ENCODE measurements at regions not wholly inside any gene's neighbourhood (a gene's known extent, or its start where the extent isn't known, plus 50 kb on each side); places are given as distances from the start of the nearest gene placed in this dataset.

GRCh38 chr12:58393152-58393551 lies 451.8 kb downstream of the ATP23 start:
- no peak overlapping the region for H3K9ac ChIP-seq (ENCODE audit: low read depth, low read length)
- no peak overlapping the region for H3K27ac ChIP-seq (ENCODE audit: insufficient read depth, low read length)
- H3K18ac ChIP-seq (ENCODE audit: low read depth, low read length): no peak overlapping the region
- no peak overlapping the region for H3K14ac ChIP-seq (replicated peaks; ENCODE audit: low read depth, low read length)
- H3K56ac ChIP-seq (ENCODE audit: extremely low read depth, insufficient read depth, low read length): no peak overlapping the region
- H3K4me3 ChIP-seq (ENCODE audit: insufficient read depth, low read depth, low read length): no peak overlapping the region
- DNase-seq (peak; percentile 52), ATAC-seq (ENCODE audit: low read depth) (peak; percentile 78)
- H3K27me3 ChIP-seq (ENCODE audit: control insufficient read depth, insufficient read depth, low read length): no peaks in the 10 kb centered on the region
- no peak overlapping the region for H4K5ac ChIP-seq (ENCODE audit: low read depth, low read length)
- CTCF ChIA-PET: no interaction called here
- no peak overlapping the region for H4K91ac ChIP-seq (ENCODE audit: insufficient read depth, low read depth, low read length)
- H2BK120ac ChIP-seq (ENCODE audit: low read depth, low read length): no peak overlapping the region
- H3K4me2 ChIP-seq (ENCODE audit: low read depth, low read length): no peak overlapping the region
- no peak overlapping the region for H2AK5ac ChIP-seq (ENCODE audit: low read depth, low read length)
- BruUV-seq (replicated peaks): no TSS peak
- no peak overlapping the region for H2AK9ac ChIP-seq (replicated peaks; ENCODE audit: low read depth, low read length, poor library complexity)
- no peaks in the 10 kb centered on the region for H3K36me3 ChIP-seq (ENCODE audit: control insufficient read depth, insufficient read depth, low read length)
- POLR2A ChIA-PET (ENCODE audit: unreplicated experiment): no interaction called here
- H3K4me1 ChIP-seq (ENCODE audit: control insufficient read depth, insufficient read depth, low read length): no peaks in the 10 kb centered on the region; the same call in 1 of the 2 replicates
- in situ Hi-C loops (cut with MboI; ENCODE audit: low sequenced_read_pairs): no loop called here
- no peak overlapping the region for H2AFZ ChIP-seq (replicated peaks; ENCODE audit: low read length, poor library complexity)
- no peaks in the 10 kb centered on the region for H3K9me3 ChIP-seq (ENCODE audit: control insufficient read depth, insufficient read depth, low read length)
- intact Hi-C loops (cut with micrococcal nuclease): no loop called here
- WGBS, 2 experiments (ENCODE audit: extremely low coverage in 2 of 2, insufficient read length in 1 of 2): no CpG with 5 or more reads among the region's 3 CpGs
- H2BK15ac ChIP-seq (ENCODE audit: low read depth, low read length): no peak overlapping the region
- no peak overlapping the region for H3K23ac ChIP-seq (ENCODE audit: low read depth, low read length)
- dilution Hi-C loops (cut with HindIII; ENCODE audit: low sequenced_read_pairs, unreplicated experiment): no loop called here
- H2BK20ac ChIP-seq (ENCODE audit: low read depth, low read length): no peak overlapping the region
- H4K8ac ChIP-seq (ENCODE audit: low read depth in 2 of 2, low read length in 2 of 2): no peak overlapping the region
- TF ChIP-seq BHLHE40 (IDR thresholded peaks at IDR 0.05; ENCODE audit: low read depth, low read length) (no peak), ELK1 (IDR thresholded peaks at IDR 0.05; ENCODE audit: borderline replicate concordance, low read depth, low read length) (no peak), CEBPB (IDR thresholded peaks at IDR 0.05; ENCODE audit: low read depth, low read length) (no peak), RFX5 (IDR thresholded peaks at IDR 0.05; ENCODE audit: low read depth, low read length) (no peak), USF2 (IDR thresholded peaks at IDR 0.05; ENCODE audit: low read depth, low read length) (no peak), NFE2L2 (IDR thresholded peaks at IDR 0.05; ENCODE audit: low read depth, low read length) (no peak), RCOR1 (IDR thresholded peaks at IDR 0.05; ENCODE audit: insufficient replicate concordance, low read length) (no peak), MAFK (IDR thresholded peaks at IDR 0.05; ENCODE audit: low read depth, low read length) (no peak)
- no peaks in the 10 kb centered on the region for H3K79me1 ChIP-seq (ENCODE audit: low read depth in 1 of 2, low read length in 2 of 2)
- H4K20me1 ChIP-seq (ENCODE audit: insufficient read depth, low read length): no peaks in the 10 kb centered on the region
- no peak overlapping the region for H2BK5ac ChIP-seq (ENCODE audit: low read depth, low read length, poor library complexity, severe bottlenecking)
- no peak overlapping the region for H3K4ac ChIP-seq (ENCODE audit: low read depth, low read length)
- H3K9me1 ChIP-seq (ENCODE audit: insufficient read depth, low read length): peaks cover 6% of the 10 kb centered on the region; the same call in 1 of the 2 replicates
